Hepatocyte (in vitro differentiated cells): ENCODE measurements at regions not wholly inside any gene's neighbourhood (a gene's known extent, or its start where the extent isn't known, plus 50 kb on each side); places are given as distances from the start of the nearest gene placed in this dataset.

Experiments used
- DNase-seq: peaks from one replicate; pipeline ENCODE4 v3.0.0-alpha.2; 2016; ENCODE audit warnings: low spot score
- H2AFZ ChIP-seq: fragments of 200-600 bp; sonication (generic); 2 replicates; pipeline ENCODE4 v1.6.0; 2016; ENCODE audit warnings: antibody characterized with exemption, mild to moderate bottlenecking
- H3K27ac ChIP-seq: fragments of 200-600 bp; sonication (generic); 2 replicates; pipeline ENCODE4 v1.5.1; 2016; ENCODE audit warnings: mild to moderate bottlenecking
- H3K27me3 ChIP-seq: fragments of 200-600 bp; sonication (generic); 2 replicates; pipeline ENCODE4 v1.6.1; 2016
- H3K36me3 ChIP-seq: fragments of 200-600 bp; sonication (generic); replicated peaks from 2 replicates; pipeline ENCODE4 v1.5.1; 2016; ENCODE audit warnings: low read depth; ENCODE audit not compliant: insufficient read depth
- H3K4me1 ChIP-seq: fragments of 200-600 bp; sonication (generic); 2 replicates; pipeline ENCODE4 v1.5.1; 2016; ENCODE audit warnings: mild to moderate bottlenecking, moderate library complexity; ENCODE audit not compliant: insufficient read depth
- H3K4me2 ChIP-seq: fragments of 200-600 bp; sonication (generic); 2 replicates; pipeline ENCODE4 v1.6.0; 2016
- H3K4me3 ChIP-seq: fragments of 200-600 bp; sonication (generic); 2 replicates; pipeline ENCODE4 v1.5.1; 2016; ENCODE audit warnings: mild to moderate bottlenecking
- H3K79me2 ChIP-seq: fragments of 200-600 bp; sonication (generic); 2 replicates; pipeline ENCODE4 v1.6.0; 2017; ENCODE audit warnings: mild to moderate bottlenecking
- H3K9me2 ChIP-seq: fragments of 200-600 bp; sonication (generic); replicated peaks from 2 replicates; pipeline ENCODE4 v1.6.0; 2017; ENCODE audit warnings: mild to moderate bottlenecking; ENCODE audit not compliant: insufficient read depth
- H3K9me3 ChIP-seq: fragments of 200-600 bp; sonication (generic); 2 replicates; pipeline ENCODE4 v1.5.1; 2016; ENCODE audit warnings: low read depth, mild to moderate bottlenecking
- H4K20me1 ChIP-seq: fragments of 200-600 bp; sonication (generic); 2 replicates; pipeline ENCODE4 v1.6.0; 2016; ENCODE audit warnings: mild to moderate bottlenecking; ENCODE audit not compliant: insufficient read depth, poor library complexity, severe bottlenecking
- EZH2 ChIP-seq: fragments of 200-600 bp; sonication (generic); IDR thresholded peaks from 2 replicates; pipeline ENCODE4 v1.6.1; 2016; ENCODE audit warnings: antibody characterized with exemption, mild to moderate bottlenecking, borderline replicate concordance
- EZH2phosphoT487 ChIP-seq: fragments of 200-600 bp; sonication (generic); IDR thresholded peaks from one replicate; pipeline ENCODE4 v1.6.1; 2018; ENCODE audit warnings: antibody characterized with exemption, mild to moderate bottlenecking, low read depth, moderate library complexity; ENCODE audit not compliant: unreplicated experiment, severe bottlenecking
- WGBS: methylation state at CpG from one replicate; pipeline ENCODE4 v1.1.6; 2016; ENCODE audit warnings: low lambda C conversion rate; ENCODE audit errors: missing lambda C conversion rate; 5-methylcytosine and 5-hydroxymethylcytosine counted together
- TF ChIP-seq, protein P1 (sequence below): fragments of 200-600 bp; sonication (generic); IDR thresholded peaks from 2 replicates; pipeline ENCODE4 v1.5.1; 2016; ENCODE audit warnings: antibody characterized with exemption, mild to moderate bottlenecking; ENCODE audit not compliant: poor library complexity

DNA sequence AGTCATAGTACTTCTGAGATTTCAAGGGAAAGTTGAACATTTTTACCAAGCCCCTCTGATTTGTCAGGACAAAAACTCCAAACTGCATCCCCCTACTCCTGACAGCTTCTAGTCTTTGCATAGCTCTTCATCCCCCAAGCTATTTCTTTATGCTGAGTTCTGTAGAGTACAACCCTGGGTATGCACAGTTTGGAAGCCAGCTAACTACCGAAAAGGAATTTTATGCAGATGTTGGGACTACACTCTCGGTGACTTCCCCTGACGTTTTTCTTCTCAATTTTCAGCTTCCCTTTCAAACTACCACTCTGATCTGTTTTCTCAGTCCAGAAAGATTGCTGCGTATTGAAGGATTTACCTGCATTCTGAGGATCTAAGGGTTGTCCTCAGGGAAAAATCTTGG lies 1060.2 kb upstream of the ACVR2A start:
- no peaks in the 10 kb centered on the region for H3K9me3 ChIP-seq
- no peaks in the 10 kb centered on the region for H3K36me3 ChIP-seq
- H3K27ac ChIP-seq: no peak overlapping the region
- no peak overlapping the region for H3K4me3 ChIP-seq
- H3K4me1 ChIP-seq: no peaks in the 10 kb centered on the region
- no peaks in the 10 kb centered on the region for H3K9me2 ChIP-seq
- H3K27me3 ChIP-seq: peaks cover 2% of the 10 kb centered on the region
- no peak overlapping the region for H2AFZ ChIP-seq
- H4K20me1 ChIP-seq: no peaks in the 10 kb centered on the region
- no peak overlapping the region for H3K4me2 ChIP-seq
- TF ChIP-seq EZH2phosphoT487 (no peak), EZH2 (no peak)
- TF ChIP-seq, protein P1, sequence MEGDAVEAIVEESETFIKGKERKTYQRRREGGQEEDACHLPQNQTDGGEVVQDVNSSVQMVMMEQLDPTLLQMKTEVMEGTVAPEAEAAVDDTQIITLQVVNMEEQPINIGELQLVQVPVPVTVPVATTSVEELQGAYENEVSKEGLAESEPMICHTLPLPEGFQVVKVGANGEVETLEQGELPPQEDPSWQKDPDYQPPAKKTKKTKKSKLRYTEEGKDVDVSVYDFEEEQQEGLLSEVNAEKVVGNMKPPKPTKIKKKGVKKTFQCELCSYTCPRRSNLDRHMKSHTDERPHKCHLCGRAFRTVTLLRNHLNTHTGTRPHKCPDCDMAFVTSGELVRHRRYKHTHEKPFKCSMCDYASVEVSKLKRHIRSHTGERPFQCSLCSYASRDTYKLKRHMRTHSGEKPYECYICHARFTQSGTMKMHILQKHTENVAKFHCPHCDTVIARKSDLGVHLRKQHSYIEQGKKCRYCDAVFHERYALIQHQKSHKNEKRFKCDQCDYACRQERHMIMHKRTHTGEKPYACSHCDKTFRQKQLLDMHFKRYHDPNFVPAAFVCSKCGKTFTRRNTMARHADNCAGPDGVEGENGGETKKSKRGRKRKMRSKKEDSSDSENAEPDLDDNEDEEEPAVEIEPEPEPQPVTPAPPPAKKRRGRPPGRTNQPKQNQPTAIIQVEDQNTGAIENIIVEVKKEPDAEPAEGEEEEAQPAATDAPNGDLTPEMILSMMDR: no peak
- no peak for DNase-seq
- 77% methylated on average over 4 of the region's 4 CpGs for WGBS
- no peaks in the 10 kb centered on the region for H3K79me2 ChIP-seq

DNA sequence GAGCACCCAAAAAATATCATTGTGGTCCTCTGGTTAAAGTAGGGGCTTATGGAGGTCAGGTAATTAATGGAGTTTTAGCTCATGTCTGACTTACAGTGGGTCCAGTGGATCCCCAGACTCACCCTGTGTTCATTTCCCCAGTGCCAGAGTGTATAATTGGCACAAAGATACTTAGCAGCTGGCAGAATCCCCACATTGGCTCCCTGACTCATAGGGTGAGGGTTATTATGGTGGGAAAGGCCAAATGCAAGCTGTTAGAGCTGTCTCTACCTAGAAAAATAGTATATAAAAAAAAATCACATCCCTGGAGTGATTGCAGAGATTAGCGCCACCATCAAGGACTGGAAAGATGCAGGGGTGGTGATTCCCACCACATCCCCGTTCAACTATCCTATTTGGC lies 1067.6 kb upstream of the ACVR2A start:
- Histone ChIP-seq H3K4me1 (no peaks in the 10 kb centered on the region), H3K79me2 (no peaks in the 10 kb centered on the region), H3K27ac (no peak overlapping the region), H3K4me3 (no peak overlapping the region), H3K27me3 (no peaks in the 10 kb centered on the region), H4K20me1 (no peaks in the 10 kb centered on the region), H3K9me3 (no peaks in the 10 kb centered on the region), H3K9me2 (no peaks in the 10 kb centered on the region), H2AFZ (no peak overlapping the region), H3K36me3 (no peaks in the 10 kb centered on the region), H3K4me2 (no peak overlapping the region)
- no peak for TF ChIP-seq EZH2phosphoT487
- TF ChIP-seq EZH2: no peak
- TF ChIP-seq, protein P1: no peak
- WGBS: 97% methylated on average over 2 of the region's 2 CpGs
- no peak for DNase-seq

- no peak overlapping the region for H3K27ac ChIP-seq
- 63% methylated on average over 4 of the region's 4 CpGs for WGBS
- no peaks in the 10 kb centered on the region for H3K36me3 ChIP-seq
- H3K9me3 ChIP-seq: no peaks in the 10 kb centered on the region
- H3K4me1 ChIP-seq: no peaks in the 10 kb centered on the region
- no peaks in the 10 kb centered on the region for H3K27me3 ChIP-seq
- no peak for DNase-seq
- TF ChIP-seq EZH2phosphoT487: no peak
- TF ChIP-seq EZH2: no peak
- TF ChIP-seq, protein P1: no peak
- H4K20me1 ChIP-seq: no peaks in the 10 kb centered on the region
- no peaks in the 10 kb centered on the region for H3K79me2 ChIP-seq
- no peak overlapping the region for H2AFZ ChIP-seq
- no peak overlapping the region for H3K4me2 ChIP-seq
- no peaks in the 10 kb centered on the region for H3K9me2 ChIP-seq
- no peak overlapping the region for H3K4me3 ChIP-seq
Observed at GRCh38 chr2:146776596-146776995, 1068.2 kb upstream of the ACVR2A start.

DNA sequence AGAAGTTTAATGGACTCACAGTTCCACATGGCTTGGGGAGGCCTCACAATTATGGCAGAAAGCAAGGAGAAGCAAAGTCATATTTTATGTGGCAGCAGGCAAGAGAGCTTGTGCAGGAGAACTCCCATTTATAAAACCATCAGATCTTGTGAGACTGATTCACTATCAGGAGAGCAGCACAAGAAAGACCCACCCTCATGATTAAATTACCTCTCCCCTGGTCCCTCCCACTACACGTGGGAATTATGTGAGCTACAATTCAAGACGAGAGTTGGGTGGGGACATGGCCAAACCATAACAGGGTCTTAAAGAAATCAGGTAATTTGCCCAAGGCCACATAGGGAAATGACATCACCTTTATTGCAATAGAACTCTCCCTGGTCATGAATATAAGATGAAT lies 1073.3 kb upstream of the ACVR2A start:
- H3K36me3 ChIP-seq: no peaks in the 10 kb centered on the region
- H3K9me3 ChIP-seq: no peaks in the 10 kb centered on the region
- H3K4me2 ChIP-seq: no peak overlapping the region
- H3K79me2 ChIP-seq: no peaks in the 10 kb centered on the region
- no peaks in the 10 kb centered on the region for H3K27me3 ChIP-seq
- H4K20me1 ChIP-seq: no peaks in the 10 kb centered on the region
- TF ChIP-seq, protein P1: no peak
- no peak for TF ChIP-seq EZH2phosphoT487
- TF ChIP-seq EZH2: no peak
- H3K4me3 ChIP-seq: no peak overlapping the region
- H3K4me1 ChIP-seq: no peaks in the 10 kb centered on the region
- H3K27ac ChIP-seq: no peak overlapping the region
- H2AFZ ChIP-seq: no peak overlapping the region
- H3K9me2 ChIP-seq: no peaks in the 10 kb centered on the region
- no peak for DNase-seq
- 54% methylated on average over 2 of the region's 2 CpGs for WGBS
